Neuronal stem cell (in vitro differentiated cells): ENCODE measurements at regions not wholly inside any gene's neighbourhood (a gene's known extent, or its start where the extent isn't known, plus 50 kb on each side); places are given as distances from the start of the nearest gene placed in this dataset.
"Not testable (repeated sequence)": the region's sequence is repeated elsewhere in the genome, so short reads cannot be mapped to it uniquely, and the experiment has no call there.

Experiments used
- DNase-seq: peaks from one replicate; pipeline ENCODE4 v3.0.0-alpha.2; 2013; ENCODE audit warnings: low spot score
- H2AFZ ChIP-seq: one replicate; pipeline ENCODE4 v1.6.1; 2013; ENCODE audit warnings: mild to moderate bottlenecking, low read length, inconsistent platforms
- H2AK5ac ChIP-seq: 2 replicates; pipeline ENCODE4 v1.6.1; 2013; ENCODE audit warnings: low read depth, mild to moderate bottlenecking, inconsistent platforms, low read length, moderate library complexity, mixed read lengths
- H2BK120ac ChIP-seq: 2 replicates; pipeline ENCODE4 v1.6.1; 2013; ENCODE audit warnings: low read depth, mild to moderate bottlenecking, inconsistent platforms, low read length, moderate library complexity, mixed read lengths
- H2BK12ac ChIP-seq: one replicate; pipeline ENCODE4 v1.6.1; 2013; ENCODE audit warnings: low read length, inconsistent platforms
- H2BK15ac ChIP-seq: 2 replicates; pipeline ENCODE4 v1.6.1; 2013; ENCODE audit warnings: mild to moderate bottlenecking, low read length, inconsistent platforms, mixed read lengths
- H2BK5ac ChIP-seq: one replicate; pipeline ENCODE4 v1.6.1; 2013; ENCODE audit warnings: inconsistent platforms, mild to moderate bottlenecking, low read length, moderate library complexity
- H3K14ac ChIP-seq: one replicate; pipeline ENCODE4 v1.6.1; 2013; ENCODE audit warnings: low read length, inconsistent platforms
- H3K18ac ChIP-seq: 2 replicates; pipeline ENCODE4 v1.6.1; 2013; ENCODE audit warnings: low read length, inconsistent platforms
- H3K23ac ChIP-seq: 2 replicates; pipeline ENCODE4 v1.6.1; 2013; ENCODE audit warnings: low read depth, mild to moderate bottlenecking, mixed read lengths, low read length, inconsistent platforms; ENCODE audit not compliant: poor library complexity
- H3K27ac ChIP-seq: replicated peaks from 3 replicates; pipeline ENCODE4 v1.5.1; 2013; ENCODE audit warnings: low read length, inconsistent platforms
- H3K27me3 ChIP-seq, 3 experiments: 2 replicates each; pipeline ENCODE4 v1.6.1; 2013; ENCODE audit warnings: low read length in 3 of 3, mild to moderate bottlenecking in 2 of 3, inconsistent platforms in 1 of 3, low read depth in 1 of 3, mixed read lengths in 1 of 3, moderate library complexity in 1 of 3; ENCODE audit not compliant: control insufficient read depth in 3 of 3, insufficient read depth in 3 of 3
- H3K36me3 ChIP-seq, 2 donors: replicated peaks in 1 of 2; 2 replicates each; pipeline ENCODE4 v1.6.1; 2013; ENCODE audit warnings: low read length in 2 of 2; ENCODE audit not compliant: control insufficient read depth in 2 of 2, insufficient read depth in 2 of 2
- H3K4ac ChIP-seq: 2 replicates; pipeline ENCODE4 v1.6.1; 2013; ENCODE audit warnings: inconsistent platforms, mild to moderate bottlenecking, low read length, moderate library complexity
- H3K4me1 ChIP-seq, 2 donors: 1 replicate in 1 of 2; 2 replicates in 1 of 2; pipeline ENCODE4 v1.6.1; 2013; ENCODE audit warnings: low read length in 2 of 2, low read depth in 1 of 2; ENCODE audit not compliant: control insufficient read depth in 2 of 2, insufficient read depth in 1 of 2
- H3K4me2 ChIP-seq: one replicate; pipeline ENCODE4 v1.6.1; 2013; ENCODE audit warnings: mild to moderate bottlenecking, low read length, inconsistent platforms; ENCODE audit not compliant: insufficient read depth, poor library complexity, severe bottlenecking
- H3K4me3 ChIP-seq, 2 donors: 2 replicates each; pipeline ENCODE4 v1.5.1; 2013; ENCODE audit warnings: low read length in 2 of 2, mild to moderate bottlenecking in 2 of 2, inconsistent platforms in 1 of 2, moderate library complexity in 1 of 2
- H3K79me1 ChIP-seq: one replicate; pipeline ENCODE4 v1.6.1; 2013; ENCODE audit warnings: low read depth, mild to moderate bottlenecking, inconsistent platforms, low read length, moderate library complexity
- H3K9ac ChIP-seq: one replicate; pipeline ENCODE4 v1.6.1; 2013; ENCODE audit warnings: mild to moderate bottlenecking, low read depth, low read length, inconsistent platforms; ENCODE audit not compliant: poor library complexity
- H3K9me3 ChIP-seq, 2 donors: replicated peaks in 1 of 2; 2 replicates each; pipeline versions ENCODE3 to v1.6.1; 2013; ENCODE audit warnings: low read length in 2 of 2, mild to moderate bottlenecking in 2 of 2, inconsistent platforms in 1 of 2, low read depth in 1 of 2, mixed read lengths in 1 of 2, moderate library complexity in 1 of 2; ENCODE audit not compliant: control insufficient read depth in 2 of 2, insufficient read depth in 1 of 2
- H4K8ac ChIP-seq: one replicate; pipeline ENCODE4 v1.6.1; 2013; ENCODE audit warnings: low read depth, mild to moderate bottlenecking, inconsistent platforms, low read length, moderate library complexity
- H4K91ac ChIP-seq: one replicate; pipeline ENCODE4 v1.6.1; 2013; ENCODE audit warnings: low read length, low read depth, mild to moderate bottlenecking, inconsistent platforms; ENCODE audit not compliant: poor library complexity
- WGBS, 2 donors: extraction: QIAGEN DNeasy Blood & Tissue Kit; methylation state at CpG; one replicate each; pipeline ENCODE4 v1.1.7; 2013; ENCODE audit warnings: missing lambda C conversion rate in 2 of 2, mixed read lengths in 1 of 2; ENCODE audit not compliant: insufficient read length in 2 of 2, insufficient replicate concordance in 1 of 2; ENCODE audit errors: extremely low coverage in 2 of 2; 5-methylcytosine and 5-hydroxymethylcytosine counted together

DNA sequence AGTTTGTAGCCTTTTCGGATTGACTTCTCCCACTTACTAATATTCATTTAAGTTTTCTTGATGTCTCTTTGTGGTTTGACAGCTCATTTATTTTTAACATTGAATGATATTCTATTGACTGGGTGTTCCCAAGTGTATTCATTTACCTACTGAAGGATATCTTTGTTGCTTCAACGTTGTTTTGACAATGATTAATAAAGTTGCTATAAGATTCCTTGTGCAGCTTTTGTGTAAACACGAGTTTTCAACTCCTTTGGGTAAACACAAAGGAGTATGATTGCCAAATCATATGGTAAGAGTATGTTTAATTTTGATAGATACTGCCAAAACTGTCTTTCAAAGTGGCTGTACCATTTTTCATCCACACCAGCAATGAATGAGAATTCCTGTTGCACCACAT lies 1200.9 kb downstream of the DSC3 start:
- Histone ChIP-seq H3K79me1 (peaks cover 2% of the 10 kb centered on the region), H3K4me3 (no peak overlapping the region), H3K9me3 (peaks cover 2 to 7% of the 10 kb centered on the region in 2 donors), H3K9ac (no peak overlapping the region), H2BK12ac (no peak overlapping the region), H3K4ac (no peak overlapping the region), H3K36me3 (no peaks in the 10 kb centered on the region), H3K23ac (no peak overlapping the region), H3K4me1 (no peaks in the 10 kb centered on the region), H3K27me3 (no peaks in the 10 kb centered on the region), H4K91ac (no peak overlapping the region), H3K4me2 (no peak overlapping the region), H3K27ac (no peak overlapping the region), H2BK5ac (no peak overlapping the region), H4K8ac (no peak overlapping the region), H3K14ac (no peak overlapping the region), H2BK120ac (no peak overlapping the region), H2BK15ac (no peak overlapping the region), H3K18ac (no peak overlapping the region), H2AK5ac (no peak overlapping the region), H2AFZ (no peak overlapping the region)
- WGBS, 2 donors: no CpG with 5 or more reads among the region's 3 CpGs
- no peak for DNase-seq

DNA sequence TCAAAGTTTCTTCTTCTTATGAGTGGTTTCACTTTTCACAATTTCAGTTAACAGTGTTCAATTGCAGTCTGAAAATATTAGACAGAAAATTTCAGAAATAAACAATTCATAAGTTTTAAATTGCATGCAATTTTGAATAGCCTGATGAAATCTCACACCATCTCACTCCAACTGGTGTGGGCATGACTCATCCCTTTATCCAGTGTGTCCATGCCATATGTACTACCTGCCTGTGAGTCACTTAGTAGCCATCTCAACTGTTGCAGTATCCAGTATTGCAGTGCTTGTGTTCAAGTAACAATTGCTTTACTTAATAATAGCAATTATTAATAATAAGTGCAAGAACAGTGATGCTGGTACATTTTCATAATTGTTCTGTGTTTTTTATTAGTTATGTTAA lies 1202.5 kb downstream of the DSC3 start:
- Histone ChIP-seq H3K9ac (no peak overlapping the region), H4K8ac (no peak overlapping the region), H3K27me3 (no peaks in the 10 kb centered on the region), H3K36me3 (no peaks in the 10 kb centered on the region), H3K4me1 (peaks cover 0 to 2% of the 10 kb centered on the region in 2 donors), H3K4ac (no peak overlapping the region), H3K4me3 (no peak overlapping the region), H2BK15ac (no peak overlapping the region), H3K27ac (no peak overlapping the region), H2AK5ac (no peak overlapping the region), H3K23ac (no peak overlapping the region), H2AFZ (no peak overlapping the region), H3K9me3 (peaks cover 2 to 7% of the 10 kb centered on the region in 2 donors), H3K4me2 (no peak overlapping the region), H2BK12ac (no peak overlapping the region), H3K14ac (no peak overlapping the region), H2BK5ac (no peak overlapping the region), H3K18ac (no peak overlapping the region), H3K79me1 (peaks cover 2% of the 10 kb centered on the region), H4K91ac (no peak overlapping the region), H2BK120ac (no peak overlapping the region)
- DNase-seq: no peak

DNA sequence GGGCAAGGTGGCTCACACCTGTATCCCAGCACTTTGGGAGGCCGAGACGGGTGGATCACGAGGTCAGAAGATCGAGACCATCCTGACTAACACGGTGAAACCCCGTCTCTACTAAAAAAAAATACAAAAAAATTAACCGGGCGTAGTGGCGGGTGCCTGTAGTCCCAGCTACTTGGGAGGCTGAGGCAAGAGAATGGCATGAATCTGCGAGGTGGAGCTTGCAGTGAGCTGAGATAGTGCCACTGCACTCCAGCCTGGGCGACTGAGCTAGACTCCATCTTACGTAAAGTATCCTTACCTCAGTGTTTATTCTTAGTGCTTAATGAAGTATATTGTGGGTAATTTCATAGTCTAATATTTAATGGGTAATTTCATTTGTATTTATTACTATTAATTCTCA lies 1203.6 kb downstream of the DSC3 start:
- not testable (repeated sequence) for H3K36me3 ChIP-seq, H3K27me3 ChIP-seq, H4K91ac ChIP-seq, H2AFZ ChIP-seq, H3K9me3 ChIP-seq, H2AK5ac ChIP-seq, H3K4me2 ChIP-seq, H3K9ac ChIP-seq, DNase-seq, H4K8ac ChIP-seq, H3K14ac ChIP-seq, H3K79me1 ChIP-seq, H3K4me3 ChIP-seq, H3K23ac ChIP-seq, H2BK120ac ChIP-seq, H2BK5ac ChIP-seq, H2BK15ac ChIP-seq, H3K4ac ChIP-seq, H3K27ac ChIP-seq, H2BK12ac ChIP-seq, H3K18ac ChIP-seq, H3K4me1 ChIP-seq
- WGBS, 2 donors: no CpG with 5 or more reads among the region's 12 CpGs

DNA sequence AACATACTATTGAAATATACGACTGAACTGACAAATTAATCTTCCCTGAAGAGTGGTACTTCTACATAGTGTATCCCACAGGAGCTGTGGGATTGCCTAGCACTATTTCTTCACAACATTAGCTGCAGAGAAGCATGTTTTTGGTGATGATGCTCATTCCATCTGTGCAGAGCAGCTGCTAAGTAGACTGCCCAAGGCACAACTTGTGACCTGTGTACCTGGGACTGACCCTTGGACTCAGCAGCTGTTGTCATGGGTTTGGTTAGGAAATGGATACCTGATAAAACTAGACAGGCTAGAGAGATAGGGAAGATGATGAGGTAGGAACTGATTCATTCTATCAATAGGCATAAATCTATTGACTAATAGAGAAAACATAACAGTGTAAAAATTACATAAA lies 1204.0 kb downstream of the DSC3 start:
- Histone ChIP-seq H3K4me3 (no peak overlapping the region), H3K9ac (no peak overlapping the region), H3K27ac (no peak overlapping the region), H2AK5ac (no peak overlapping the region), H2BK5ac (no peak overlapping the region), H3K79me1 (peaks cover 2% of the 10 kb centered on the region), H2BK120ac (no peak overlapping the region), H3K4ac (no peak overlapping the region), H4K8ac (no peak overlapping the region), H4K91ac (no peak overlapping the region), H2AFZ (no peak overlapping the region), H3K9me3 (peaks cover 2 to 7% of the 10 kb centered on the region in 2 donors), H3K14ac (no peak overlapping the region), H3K4me1 (peaks cover 0 to 2% of the 10 kb centered on the region in 2 donors), H3K4me2 (no peak overlapping the region), H3K27me3 (no peaks in the 10 kb centered on the region), H3K23ac (no peak overlapping the region), H3K36me3 (no peaks in the 10 kb centered on the region), H3K18ac (no peak overlapping the region), H2BK15ac (no peak overlapping the region), H2BK12ac (no peak overlapping the region)
- no peak for DNase-seq
- WGBS, 2 donors: no CpG with 5 or more reads among the region's 1 CpG
